ENCODE measurements at regions not wholly inside any gene's neighbourhood (a gene's known extent, or its start where the extent isn't known, plus 50 kb on each side); places are given as distances from the start of the nearest gene placed in this dataset.
"Not testable (repeated sequence)": the region's sequence is repeated elsewhere in the genome, so short reads cannot be mapped to it uniquely, and the experiment has no call there.

GRCh38 chr9:2243666-2244555 is 228.8 kb downstream of the SMARCA2 start:
- DNase-seq (ENCODE audit: low spot score) = no peak

DNA sequence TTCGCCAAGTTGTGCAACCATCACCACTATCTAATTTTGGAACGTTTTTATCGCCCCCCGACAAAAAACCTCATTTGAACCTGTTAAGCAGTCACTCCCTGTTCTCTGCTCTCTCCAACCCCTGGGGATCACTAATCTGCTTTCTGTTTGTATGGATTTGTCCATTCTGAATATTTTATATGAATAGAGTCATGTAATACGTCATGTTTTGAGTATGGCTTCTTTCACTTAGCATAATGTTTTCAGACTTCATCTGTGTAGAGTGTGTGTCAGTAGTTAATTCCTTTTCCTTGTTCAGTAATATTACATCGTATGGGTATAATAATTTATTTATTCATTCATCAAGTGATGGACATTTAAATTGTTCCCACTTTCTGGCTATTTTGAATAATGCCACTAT is 232.2 kb downstream of the SMARCA2 start:
- no peak for DNase-seq (ENCODE audit: low spot score)

GRCh38 chr9:2248768-2249265 is 233.7 kb downstream of the SMARCA2 start:
- no peak for DNase-seq (ENCODE audit: low spot score)

DNA sequence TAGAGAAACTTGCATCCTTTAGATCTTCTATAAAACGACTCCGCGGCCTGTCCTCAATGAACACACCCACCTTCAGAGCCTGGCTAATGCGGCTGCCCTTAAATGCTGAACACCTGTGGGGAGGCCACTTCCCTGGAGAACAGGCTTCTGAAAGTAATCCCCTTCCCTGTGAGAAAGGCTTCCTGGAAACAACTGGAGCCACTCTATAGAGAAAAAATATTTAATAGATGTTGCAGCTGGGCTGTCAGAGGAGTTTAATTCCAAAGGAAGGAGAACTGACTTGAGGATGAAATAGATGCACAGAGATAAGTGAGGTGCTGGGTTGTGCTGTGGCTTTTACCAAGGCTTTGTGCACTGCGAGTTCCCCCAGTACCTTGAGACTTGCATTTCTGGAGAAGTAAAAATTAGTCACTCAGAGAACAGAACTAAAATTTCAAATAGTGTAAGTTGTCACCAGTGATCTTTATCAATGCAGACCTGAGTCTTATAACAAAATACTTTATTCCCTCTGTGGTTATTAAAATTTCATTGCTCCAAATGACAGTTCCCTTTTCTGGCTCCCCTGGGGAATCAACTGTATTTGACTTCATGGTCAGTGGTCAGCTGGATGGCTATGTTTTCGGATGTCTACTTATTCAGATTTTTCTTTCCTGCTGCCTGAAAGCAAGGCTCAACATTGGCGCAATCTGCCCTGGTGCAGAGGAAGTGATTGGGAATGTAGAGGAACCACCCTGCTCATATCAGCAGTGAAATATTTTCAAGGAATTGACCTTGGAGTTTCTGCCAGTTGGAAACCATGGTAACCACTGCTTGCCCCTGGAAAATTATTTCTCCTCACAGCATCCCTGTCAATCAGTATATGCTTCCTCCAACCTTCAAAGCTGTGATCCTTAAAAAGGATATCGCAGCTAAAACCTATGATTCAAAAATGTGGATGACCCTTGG is 238.8 kb downstream of the SMARCA2 start:
- DNase-seq (ENCODE audit: low spot score) = no peak

DNA sequence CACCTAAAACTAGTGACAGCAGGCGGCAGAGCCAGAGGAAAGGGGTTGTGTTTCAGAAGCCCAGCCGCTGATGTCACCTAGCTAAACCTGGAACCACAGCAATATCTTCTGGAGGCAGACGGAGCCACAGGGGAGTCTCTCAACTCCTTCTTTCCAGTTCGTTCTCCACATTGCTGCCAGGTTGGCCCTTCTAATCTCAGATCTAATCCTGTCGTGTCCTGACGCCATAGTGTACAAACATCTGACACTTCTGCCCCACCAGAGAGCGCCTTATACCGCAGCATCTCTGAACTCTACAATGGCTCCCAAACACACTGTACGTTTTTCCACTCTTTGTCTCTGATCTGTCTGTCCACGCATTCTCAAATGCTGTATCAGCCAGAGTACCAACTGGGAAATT is 240.0 kb downstream of the SMARCA2 start:
- DNase-seq (ENCODE audit: low spot score) = no peak

DNA sequence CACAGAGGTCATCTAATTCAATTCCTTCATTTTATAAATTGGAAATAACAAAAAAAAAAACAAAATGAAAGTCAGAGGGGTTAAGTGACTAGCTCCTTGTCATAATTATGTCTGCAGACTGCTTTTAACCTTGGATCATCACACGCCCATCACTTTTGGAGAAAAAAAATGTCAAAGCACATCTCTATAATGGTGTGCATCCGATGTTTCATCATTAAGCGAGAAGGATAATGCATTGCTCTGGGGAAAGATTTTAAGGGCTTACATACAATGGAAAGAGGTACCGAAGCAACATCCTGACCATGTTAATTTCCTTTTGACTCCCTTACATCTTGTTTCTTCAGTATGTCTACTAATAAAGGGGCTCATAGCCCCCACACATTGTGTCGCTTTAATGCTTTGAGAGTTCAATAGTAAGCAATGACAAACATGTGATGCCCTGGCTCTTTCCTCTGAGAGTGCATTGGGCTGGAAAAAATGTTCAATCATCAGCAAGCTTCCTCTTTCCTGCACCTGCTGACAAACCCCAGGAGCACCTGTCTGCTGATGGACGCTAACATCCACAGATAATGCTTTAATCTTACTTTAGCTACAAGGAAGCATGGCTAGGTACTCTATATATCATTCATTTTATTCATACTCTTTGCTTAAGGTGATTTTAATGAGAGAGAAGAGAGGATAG is 242.2 kb downstream of the SMARCA2 start:
- DNase-seq (ENCODE audit: low spot score) = no peak

DNA sequence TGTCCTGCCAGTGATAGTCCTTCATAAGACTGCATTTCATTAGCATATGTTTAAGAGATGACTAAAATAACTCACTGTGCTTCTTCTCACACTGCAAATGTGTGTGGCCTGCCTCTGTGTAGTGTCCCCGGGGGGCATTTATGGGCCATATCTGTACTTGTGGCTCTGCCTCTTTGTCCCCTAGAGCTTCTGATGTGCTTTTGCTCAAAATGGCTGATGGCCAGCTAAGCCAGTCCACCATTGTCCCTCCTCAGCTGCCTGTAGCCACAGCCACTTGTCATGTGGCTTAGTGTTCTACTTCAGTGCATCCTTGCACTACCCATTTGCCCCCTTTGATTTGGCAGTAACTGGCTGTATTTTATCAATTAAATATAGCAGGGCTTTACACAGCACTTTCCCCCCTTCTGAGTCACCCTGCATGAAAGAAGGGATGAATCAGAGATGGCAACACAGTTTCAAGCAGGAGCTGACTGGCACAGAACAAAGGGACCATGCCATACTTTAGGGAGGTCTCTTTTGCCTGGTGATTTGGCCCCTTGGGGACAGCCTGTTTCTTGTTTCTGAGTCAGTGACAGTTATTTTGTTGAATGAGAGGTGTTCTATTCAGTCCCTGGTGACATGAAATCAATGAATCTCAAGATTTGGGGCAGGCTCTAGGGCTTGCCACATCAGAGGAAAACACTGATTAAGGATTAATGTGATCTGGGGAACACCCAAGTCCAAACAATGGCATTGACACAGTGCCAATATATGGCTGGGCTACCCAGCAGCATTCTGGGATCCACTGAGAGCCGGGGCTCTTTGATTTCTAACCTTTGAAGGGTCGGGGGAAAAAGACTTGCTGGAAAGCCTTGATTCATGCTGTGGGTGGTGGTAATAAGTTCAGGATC is 245.5 kb downstream of the SMARCA2 start:
- no peak for DNase-seq (ENCODE audit: low spot score)

DNA sequence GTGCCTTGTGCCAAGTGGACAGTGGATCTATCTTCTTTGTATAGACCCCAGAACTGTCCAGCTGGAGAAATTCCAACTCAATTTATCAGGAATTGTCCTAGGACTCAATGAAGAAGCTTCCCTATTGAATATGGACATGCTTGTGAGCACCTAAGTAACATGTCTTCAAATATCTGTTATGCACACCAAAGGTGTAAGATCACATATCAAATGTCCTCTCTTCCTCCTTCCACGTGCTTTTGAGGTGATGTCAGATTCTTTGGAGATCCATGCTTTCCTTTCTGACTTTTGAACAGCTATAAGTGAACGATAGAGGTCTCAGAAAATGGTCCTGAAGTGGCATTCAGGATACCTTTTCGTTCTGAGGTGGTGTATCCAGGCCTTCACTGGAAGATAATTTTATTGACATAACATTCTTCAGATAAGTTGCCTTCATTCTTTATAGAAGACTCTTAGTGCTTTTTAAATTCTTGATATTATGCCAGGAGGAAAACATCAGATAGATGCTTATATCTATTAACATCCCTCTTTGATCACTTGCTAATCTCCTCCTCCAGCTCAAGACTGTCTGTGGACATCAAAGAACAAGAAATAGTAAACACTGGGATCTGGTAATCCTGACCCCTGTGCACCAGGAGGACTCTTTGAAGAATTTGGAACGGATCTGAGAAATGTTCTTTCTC is 246.4 kb downstream of the SMARCA2 start:
- no peak for DNase-seq (ENCODE audit: low spot score)

GRCh38 chr9:2262386-2263071 is 247.4 kb downstream of the SMARCA2 start:
- DNase-seq (ENCODE audit: low spot score) = no peak

GRCh38 chr9:2263111-2263510 is 248.0 kb downstream of the SMARCA2 start:
- DNase-seq (ENCODE audit: low spot score) = no peak

- DNase-seq (ENCODE audit: low spot score) = no peak
These were observed 248.5 kb downstream of the SMARCA2 start for GRCh38 chr9:2263665-2264064.

DNA sequence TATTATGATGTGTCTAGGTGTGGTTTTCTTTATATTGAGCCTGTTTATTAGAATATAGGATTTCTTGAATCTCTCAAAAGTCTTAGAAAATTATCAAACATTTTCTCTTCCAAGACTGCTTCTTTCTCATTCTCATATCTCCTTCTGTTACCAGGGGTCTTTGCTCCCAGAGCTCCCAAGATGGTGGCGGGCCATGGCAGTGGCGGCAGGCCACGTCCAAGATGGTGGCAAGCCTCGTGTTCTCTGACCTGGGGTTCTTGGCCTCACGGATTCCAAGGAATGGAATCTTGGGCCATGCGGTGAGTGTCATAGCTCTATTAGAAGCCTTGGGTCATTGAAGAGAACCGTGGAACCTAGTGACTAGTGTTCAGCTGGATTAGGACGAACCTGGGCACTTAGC is 248.9 kb downstream of the SMARCA2 start:
- DNase-seq (ENCODE audit: low spot score) = no peak

DNA sequence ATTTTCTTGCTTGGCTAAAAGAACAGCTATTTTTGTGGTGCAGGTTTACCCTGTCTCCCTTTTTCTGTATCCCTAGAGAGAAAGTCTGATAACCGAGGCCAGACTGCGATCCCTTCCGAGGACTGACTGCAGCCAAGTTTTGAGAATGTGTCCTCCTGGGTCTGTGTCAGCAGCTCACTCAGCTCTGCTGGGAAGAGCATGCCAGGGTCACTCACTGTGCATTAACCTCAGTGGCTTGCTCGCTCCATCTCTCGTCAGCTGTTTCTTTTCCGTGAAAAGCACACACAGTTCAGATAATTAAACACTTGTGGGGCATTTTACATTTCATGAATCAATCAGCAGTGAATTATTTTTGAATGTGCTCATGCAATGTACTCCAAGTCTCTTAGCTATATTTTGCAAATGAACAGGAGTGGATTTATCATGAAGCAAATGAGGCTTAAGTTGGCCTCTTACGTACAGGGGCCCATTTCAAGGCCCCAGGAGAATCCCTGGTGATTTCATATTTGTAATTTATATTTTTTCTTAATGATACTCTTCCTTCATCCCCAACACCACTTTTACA is 252.1 kb downstream of the SMARCA2 start:
- no peak for DNase-seq (ENCODE audit: low spot score)

- DNase-seq (ENCODE audit: low spot score) = no peak
These were observed 254.6 kb downstream of the SMARCA2 start for GRCh38 chr9:2269778-2270177.

DNA sequence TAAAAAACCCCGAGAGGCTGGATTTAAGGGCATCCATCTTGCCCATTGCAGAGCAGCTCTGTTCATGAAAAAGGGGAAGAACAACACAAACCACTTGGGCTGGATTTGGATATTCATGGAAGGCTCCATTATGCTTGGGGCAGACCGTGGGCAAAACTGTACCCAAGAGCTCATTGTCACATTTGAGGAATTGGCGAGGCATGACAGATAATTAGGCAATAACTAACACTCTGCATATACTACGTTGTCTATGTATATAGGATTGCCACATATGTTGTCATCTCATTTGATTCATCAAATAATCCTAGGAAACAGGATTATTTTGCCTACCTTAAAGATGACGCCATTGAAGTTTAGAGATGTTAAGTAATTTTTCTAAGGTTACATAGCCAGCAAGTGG is 255.4 kb downstream of the SMARCA2 start:
- DNase-seq (ENCODE audit: low spot score) = no peak

- DNase-seq (ENCODE audit: low spot score) = no peak
These were observed 256.3 kb downstream of the SMARCA2 start for GRCh38 chr9:2271426-2271825.

GRCh38 chr9:2274762-2275161 is 259.6 kb downstream of the SMARCA2 start:
- DNase-seq (ENCODE audit: low spot score) = no peak

DNA sequence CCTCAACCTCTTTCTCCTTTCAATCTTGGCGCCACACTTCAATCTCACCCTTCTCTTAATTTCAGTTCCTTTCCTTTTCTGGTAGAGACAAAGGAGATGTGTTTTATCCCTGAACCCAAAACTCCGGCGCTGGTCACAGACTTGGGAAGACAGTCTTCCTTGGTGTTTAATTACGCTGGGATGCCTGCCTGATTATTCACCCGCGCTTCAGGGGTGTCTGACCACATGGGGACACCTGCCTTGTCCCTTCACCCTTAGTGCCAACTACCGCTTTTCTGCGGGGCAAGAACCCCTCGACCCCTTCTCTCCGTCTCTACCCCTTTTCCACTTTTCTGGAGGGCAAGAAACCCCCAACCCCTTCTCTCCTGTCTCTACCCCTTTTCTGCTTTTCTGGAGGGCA is 261.1 kb downstream of the SMARCA2 start:
- no peak for DNase-seq (ENCODE audit: low spot score)

GRCh38 chr9:2277133-2277532 is 262.0 kb downstream of the SMARCA2 start:
- not testable (repeated sequence) for DNase-seq (ENCODE audit: low spot score)
